ENCODE measurements at regions not wholly inside any gene's neighbourhood (a gene's known extent, or its start where the extent isn't known, plus 50 kb on each side); places are given as distances from the start of the nearest gene placed in this dataset.
"Not testable (repeated sequence)": the region's sequence is repeated elsewhere in the genome, so short reads cannot be mapped to it uniquely, and the experiment has no call there.

DNA sequence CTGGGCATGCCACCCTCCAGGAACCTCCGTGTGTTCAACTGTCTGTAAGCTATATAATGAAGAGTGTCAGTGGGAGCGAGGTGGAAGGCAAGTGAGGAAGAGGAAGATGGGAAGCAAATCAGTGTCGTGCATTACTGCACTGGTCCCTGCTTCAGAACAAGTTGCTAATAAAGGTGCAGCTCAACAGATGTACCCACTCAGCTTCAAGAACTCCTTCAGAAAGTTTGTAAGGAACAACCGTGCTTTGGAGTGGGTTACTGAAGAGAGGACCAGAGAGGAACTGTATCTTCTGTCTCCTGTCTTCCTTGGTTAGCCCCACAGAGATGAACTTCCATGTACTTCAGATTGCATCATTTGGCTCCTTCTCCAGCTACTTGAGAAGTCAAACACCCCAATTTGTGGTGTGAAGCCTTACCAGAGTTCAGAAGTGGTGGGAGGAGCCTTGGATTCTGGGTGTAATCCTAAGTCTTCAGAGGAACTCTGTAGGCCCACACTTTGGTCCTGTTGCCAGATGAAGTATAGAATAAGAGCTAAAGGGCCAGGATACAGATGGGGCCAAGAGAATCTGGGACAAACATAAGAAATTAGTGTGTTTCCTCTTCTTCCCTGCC, 290.5 kb upstream of the PROX1 start:
- Mint-ChIP-seq H3K36me3 (ENCODE audit: low read depth) (no peaks in the 10 kb centered on the region), H3K4me3 (no peak overlapping the region), H3K27ac (no peak overlapping the region), H3K4me1 (no peaks in the 10 kb centered on the region), H3K9me3 (no peaks in the 10 kb centered on the region), H3K27me3 (no peaks in the 10 kb centered on the region)
- DNase-seq, result no peak
- ChIA-PET POLR2A (no interaction called here), CTCF (no interaction called here)

DNA sequence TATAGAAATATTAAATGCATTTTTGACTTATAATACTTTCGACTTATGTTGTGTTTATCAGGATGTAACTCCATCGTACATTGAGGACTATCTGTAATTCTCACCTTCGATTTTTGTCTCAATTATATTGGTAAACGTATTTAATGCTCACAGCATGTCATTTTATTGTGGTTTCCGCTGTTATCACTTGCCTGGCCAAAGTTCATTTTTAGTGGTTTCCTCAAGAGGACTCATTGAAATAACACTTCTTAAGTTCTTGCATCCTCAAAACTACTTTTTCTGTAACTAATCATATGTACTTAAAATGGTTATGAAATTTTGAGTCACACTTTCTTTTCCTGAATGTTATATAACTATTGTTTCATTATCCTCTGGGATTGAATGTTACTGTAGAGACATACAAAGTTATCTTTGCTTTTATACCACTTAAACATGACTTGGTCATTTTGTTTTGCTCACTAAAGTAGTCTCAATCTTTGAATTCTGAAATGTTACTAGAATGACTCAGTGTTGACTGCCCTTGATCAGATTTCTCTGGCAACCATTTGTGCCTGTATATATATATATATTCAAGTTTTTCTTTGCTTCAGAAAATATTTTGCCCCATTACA, 289.6 kb upstream of the PROX1 start:
- no peak for DNase-seq
- no peak overlapping the region for H3K27ac Mint-ChIP-seq
- H3K27me3 Mint-ChIP-seq, result no peaks in the 10 kb centered on the region
- no peak overlapping the region for H3K4me3 Mint-ChIP-seq
- H3K4me1 Mint-ChIP-seq, result no peaks in the 10 kb centered on the region
- ChIA-PET POLR2A (no interaction called here), CTCF (no interaction called here)
- no peaks in the 10 kb centered on the region for H3K36me3 Mint-ChIP-seq (ENCODE audit: low read depth)
- H3K9me3 Mint-ChIP-seq, result no peaks in the 10 kb centered on the region

DNA sequence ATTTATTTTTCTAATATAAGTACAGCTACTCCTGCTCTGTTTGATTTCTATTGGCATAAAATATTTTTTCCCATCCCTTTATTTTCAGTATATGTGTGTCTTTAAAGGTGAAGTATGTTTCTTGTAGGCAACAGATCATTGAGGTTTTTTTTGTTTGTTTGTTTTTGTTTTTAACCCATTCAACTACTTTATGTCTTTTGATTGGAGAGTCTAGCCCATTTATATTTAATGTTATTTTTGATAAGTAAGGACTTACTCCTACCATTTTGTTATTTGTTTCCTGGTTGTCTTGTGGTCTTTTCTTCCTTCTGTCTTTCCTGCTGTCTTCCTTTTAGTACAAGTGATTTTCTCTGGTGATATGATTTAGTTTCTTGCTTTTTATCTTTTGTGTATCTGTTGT, 285.1 kb upstream of the PROX1 start:
- CTCF ChIA-PET, result no interaction called here
- POLR2A ChIA-PET, result no interaction called here

DNA sequence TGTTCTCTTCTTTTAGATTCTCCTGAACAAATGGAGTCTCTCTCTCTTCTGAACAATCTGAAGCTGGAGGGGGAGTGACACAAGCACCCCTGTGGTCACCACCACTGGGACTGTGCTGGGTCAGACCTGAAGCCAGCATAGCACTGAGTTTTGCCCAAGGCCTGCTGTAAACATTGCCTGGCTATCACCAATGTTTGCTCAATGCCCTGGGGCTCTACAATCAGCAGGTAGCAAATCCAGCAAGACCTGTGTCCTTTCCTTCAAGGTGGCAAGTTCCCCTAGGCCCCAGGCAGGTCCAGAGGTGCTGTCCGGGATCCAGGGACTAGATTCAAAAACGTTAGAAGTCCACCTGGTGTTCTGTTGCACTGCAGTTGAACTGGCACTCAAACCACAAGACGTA, 282.8 kb upstream of the PROX1 start:
- Mint-ChIP-seq H3K4me3 (no peak overlapping the region), H3K4me1 (no peaks in the 10 kb centered on the region), H3K36me3 (ENCODE audit: low read depth) (no peaks in the 10 kb centered on the region), H3K27me3 (no peaks in the 10 kb centered on the region), H3K9me3 (peaks cover 5% of the 10 kb centered on the region), H3K27ac (no peak overlapping the region)
- DNase-seq, result no peak
- POLR2A ChIA-PET, result no interaction called here
- CTCF ChIA-PET, result no interaction called here

More for the DNA sequence above, 285.1 kb upstream of the PROX1 start:
- H3K4me3 Mint-ChIP-seq, result no peak overlapping the region
- H3K36me3 Mint-ChIP-seq (ENCODE audit: low read depth), result no peaks in the 10 kb centered on the region
- H3K27ac Mint-ChIP-seq, result no peak overlapping the region
- no peaks in the 10 kb centered on the region for H3K4me1 Mint-ChIP-seq
- no peaks in the 10 kb centered on the region for H3K9me3 Mint-ChIP-seq
- no peak for DNase-seq
- no peaks in the 10 kb centered on the region for H3K27me3 Mint-ChIP-seq

DNA sequence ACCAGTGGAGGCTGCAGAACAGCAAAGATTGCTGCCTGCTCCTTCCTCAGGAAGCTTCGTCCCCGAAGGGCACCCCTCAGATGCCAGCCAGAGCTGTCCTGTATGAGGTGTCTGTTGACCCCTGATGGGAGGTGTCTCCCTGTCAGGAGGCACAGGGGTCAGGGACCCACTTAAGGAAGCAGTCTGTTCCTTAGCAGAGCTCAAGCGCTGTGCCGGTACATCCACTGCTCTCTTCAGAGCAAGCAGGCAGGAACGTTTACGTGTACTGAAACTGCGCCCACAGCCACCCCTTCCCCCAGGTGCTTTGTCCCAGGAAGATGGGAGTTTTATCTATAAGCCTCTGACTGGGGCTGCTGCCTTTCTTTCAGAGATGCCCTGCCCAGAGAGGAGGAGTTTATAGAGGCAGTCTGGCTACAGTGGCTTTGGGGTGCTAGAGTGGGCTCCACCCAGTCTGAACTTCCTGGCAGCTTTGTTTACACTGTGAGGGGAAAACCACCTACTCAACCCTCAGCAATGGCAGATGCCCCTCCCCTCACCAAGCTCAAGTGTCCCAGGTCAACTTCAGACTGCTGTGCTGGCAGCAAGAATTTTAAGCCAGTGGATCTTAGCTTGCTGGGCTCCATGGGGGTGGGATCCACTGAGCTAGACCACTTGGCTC, 275.8 kb upstream of the PROX1 start:
- H3K36me3 Mint-ChIP-seq (ENCODE audit: low read depth); H3K4me3 Mint-ChIP-seq; CTCF ChIA-PET; H3K27ac Mint-ChIP-seq; POLR2A ChIA-PET; DNase-seq; H3K4me1 Mint-ChIP-seq; H3K27me3 Mint-ChIP-seq: not testable (repeated sequence)
- H3K9me3 Mint-ChIP-seq, result peaks cover 11% of the 10 kb centered on the region

DNA sequence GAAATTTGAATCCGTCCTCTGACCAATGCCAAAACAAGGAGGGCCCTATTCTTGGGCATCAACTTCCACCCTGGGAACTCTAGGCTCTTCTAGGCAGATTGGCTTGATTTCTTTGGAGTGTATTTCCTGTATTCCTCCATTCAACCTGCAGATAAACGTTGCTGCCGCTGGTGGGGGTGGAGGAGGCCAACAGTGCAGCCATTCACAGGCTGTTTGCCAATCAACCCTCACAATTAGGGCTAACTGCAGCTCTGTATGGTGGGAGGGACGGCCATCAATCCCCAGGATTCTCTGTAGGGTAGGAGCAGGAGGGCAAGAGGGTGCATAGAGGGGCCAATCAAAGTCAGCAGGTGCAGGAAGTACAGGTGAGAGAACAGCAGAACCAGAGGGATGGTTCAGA, 273.1 kb upstream of the PROX1 start:
- no peak for DNase-seq
- H3K4me1 Mint-ChIP-seq, result no peaks in the 10 kb centered on the region
- no peak overlapping the region for H3K27ac Mint-ChIP-seq
- no peak overlapping the region for H3K4me3 Mint-ChIP-seq
- POLR2A ChIA-PET, result no interaction called here
- CTCF ChIA-PET, result no interaction called here
- peaks cover 6% of the 10 kb centered on the region for H3K9me3 Mint-ChIP-seq
- no peaks in the 10 kb centered on the region for H3K36me3 Mint-ChIP-seq (ENCODE audit: low read depth)
- no peaks in the 10 kb centered on the region for H3K27me3 Mint-ChIP-seq

DNA sequence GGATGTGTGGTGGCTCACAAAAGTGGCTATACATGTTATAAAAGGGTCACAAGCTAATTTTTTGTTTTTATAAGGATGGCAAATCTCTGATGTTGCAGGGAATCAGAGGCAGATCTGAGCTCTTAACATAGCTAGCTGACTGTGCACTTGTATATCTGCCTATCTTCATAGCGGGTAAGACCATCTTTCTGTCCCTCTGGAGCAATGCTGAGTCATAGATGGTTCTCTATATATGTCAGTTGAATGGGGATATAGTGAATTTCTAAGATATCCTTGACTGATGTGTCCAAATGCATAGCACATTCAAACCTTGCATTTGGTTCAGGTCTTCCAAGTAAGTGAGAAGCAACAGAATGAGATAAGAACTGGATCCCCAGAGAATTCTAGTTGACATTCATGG, 272.6 kb upstream of the PROX1 start:
- H3K4me1 Mint-ChIP-seq, result no peaks in the 10 kb centered on the region
- CTCF ChIA-PET, result no interaction called here
- POLR2A ChIA-PET, result no interaction called here
- H3K9me3 Mint-ChIP-seq, result peaks cover 7% of the 10 kb centered on the region
- no peak overlapping the region for H3K27ac Mint-ChIP-seq
- no peaks in the 10 kb centered on the region for H3K27me3 Mint-ChIP-seq
- H3K4me3 Mint-ChIP-seq, result no peak overlapping the region
- no peak for DNase-seq
- H3K36me3 Mint-ChIP-seq (ENCODE audit: low read depth), result no peaks in the 10 kb centered on the region

DNA sequence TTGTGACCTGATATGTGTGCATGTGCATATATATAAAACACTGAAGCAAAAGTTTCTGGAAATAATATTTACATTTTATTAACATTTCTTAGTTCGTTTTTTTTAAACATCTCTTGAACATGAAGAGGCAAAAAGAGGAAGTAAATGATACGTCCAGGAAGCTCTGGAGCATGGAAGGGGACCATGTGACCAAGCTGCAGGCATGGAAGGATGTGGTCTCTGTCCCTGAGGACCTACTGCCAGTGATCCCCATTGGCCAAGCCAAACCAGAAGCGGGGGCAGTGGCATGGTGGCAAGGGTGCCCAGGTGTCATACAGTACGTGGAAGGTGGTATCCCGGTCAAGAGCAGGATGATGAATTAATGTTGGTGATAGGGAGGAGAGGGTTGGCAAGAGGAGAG, 268.3 kb upstream of the PROX1 start:
- no peaks in the 10 kb centered on the region for H3K36me3 Mint-ChIP-seq (ENCODE audit: low read depth)
- H3K4me3 Mint-ChIP-seq, result no peak overlapping the region
- no peak for DNase-seq
- no peak overlapping the region for H3K27ac Mint-ChIP-seq
- POLR2A ChIA-PET, result no interaction called here
- H3K4me1 Mint-ChIP-seq, result no peaks in the 10 kb centered on the region
- CTCF ChIA-PET, result no interaction called here
- H3K9me3 Mint-ChIP-seq, result peaks cover 10% of the 10 kb centered on the region
- H3K27me3 Mint-ChIP-seq, result no peaks in the 10 kb centered on the region

DNA sequence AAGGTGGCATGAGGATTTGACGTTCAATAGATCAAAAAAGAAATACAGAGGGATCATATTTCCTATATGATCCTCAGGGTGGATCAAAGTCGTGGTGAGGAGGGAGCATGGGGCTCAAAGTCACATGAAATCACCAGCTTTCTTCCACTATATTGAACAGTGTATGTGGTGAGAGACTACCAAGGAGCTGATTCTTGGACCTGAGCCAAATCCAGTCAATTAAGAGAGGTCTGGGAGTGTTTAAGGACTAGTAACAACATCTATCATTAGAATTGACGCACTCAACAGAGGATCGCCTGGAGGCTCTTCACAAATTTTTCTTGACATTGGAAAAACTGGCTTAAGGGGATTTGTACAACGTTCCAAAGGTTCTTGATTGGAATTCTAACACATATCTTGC, 267.7 kb upstream of the PROX1 start:
- Mint-ChIP-seq H3K4me1 (no peaks in the 10 kb centered on the region), H3K9me3 (peaks cover 10% of the 10 kb centered on the region)

DNA sequence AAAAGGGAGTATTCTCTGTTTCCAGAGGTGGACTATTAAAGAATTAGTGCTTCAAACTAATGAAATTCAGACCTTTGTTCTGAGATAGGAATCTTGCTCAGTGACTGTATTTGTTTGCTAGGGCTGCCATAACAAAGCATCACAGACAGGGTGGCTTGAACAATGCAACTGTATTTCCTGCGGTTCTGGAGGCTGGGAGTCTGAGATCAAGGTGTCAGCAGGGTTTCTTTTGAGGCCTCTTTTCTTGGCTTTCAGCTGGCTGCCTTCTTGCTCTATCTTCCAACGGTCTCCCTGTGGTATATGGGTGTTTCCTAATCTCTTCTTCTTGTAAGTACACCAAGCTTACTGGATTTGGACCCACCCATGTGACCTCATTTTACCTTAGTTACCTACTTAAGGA, 264.6 kb upstream of the PROX1 start:
- POLR2A ChIA-PET, result no interaction called here
- Mint-ChIP-seq H3K36me3 (ENCODE audit: low read depth) (no peaks in the 10 kb centered on the region), H3K9me3 (peaks cover 10% of the 10 kb centered on the region), H3K4me3 (no peak overlapping the region), H3K27ac (no peak overlapping the region), H3K4me1 (no peaks in the 10 kb centered on the region), H3K27me3 (no peaks in the 10 kb centered on the region)
- DNase-seq, result no peak
- CTCF ChIA-PET, result no interaction called here

More for the DNA sequence above, 267.7 kb upstream of the PROX1 start:
- H3K4me3 Mint-ChIP-seq, result no peak overlapping the region
- ChIA-PET POLR2A (no interaction called here), CTCF (no interaction called here)
- H3K27me3 Mint-ChIP-seq, result no peaks in the 10 kb centered on the region
- no peaks in the 10 kb centered on the region for H3K36me3 Mint-ChIP-seq (ENCODE audit: low read depth)
- H3K27ac Mint-ChIP-seq, result no peak overlapping the region
- DNase-seq, result no peak

DNA sequence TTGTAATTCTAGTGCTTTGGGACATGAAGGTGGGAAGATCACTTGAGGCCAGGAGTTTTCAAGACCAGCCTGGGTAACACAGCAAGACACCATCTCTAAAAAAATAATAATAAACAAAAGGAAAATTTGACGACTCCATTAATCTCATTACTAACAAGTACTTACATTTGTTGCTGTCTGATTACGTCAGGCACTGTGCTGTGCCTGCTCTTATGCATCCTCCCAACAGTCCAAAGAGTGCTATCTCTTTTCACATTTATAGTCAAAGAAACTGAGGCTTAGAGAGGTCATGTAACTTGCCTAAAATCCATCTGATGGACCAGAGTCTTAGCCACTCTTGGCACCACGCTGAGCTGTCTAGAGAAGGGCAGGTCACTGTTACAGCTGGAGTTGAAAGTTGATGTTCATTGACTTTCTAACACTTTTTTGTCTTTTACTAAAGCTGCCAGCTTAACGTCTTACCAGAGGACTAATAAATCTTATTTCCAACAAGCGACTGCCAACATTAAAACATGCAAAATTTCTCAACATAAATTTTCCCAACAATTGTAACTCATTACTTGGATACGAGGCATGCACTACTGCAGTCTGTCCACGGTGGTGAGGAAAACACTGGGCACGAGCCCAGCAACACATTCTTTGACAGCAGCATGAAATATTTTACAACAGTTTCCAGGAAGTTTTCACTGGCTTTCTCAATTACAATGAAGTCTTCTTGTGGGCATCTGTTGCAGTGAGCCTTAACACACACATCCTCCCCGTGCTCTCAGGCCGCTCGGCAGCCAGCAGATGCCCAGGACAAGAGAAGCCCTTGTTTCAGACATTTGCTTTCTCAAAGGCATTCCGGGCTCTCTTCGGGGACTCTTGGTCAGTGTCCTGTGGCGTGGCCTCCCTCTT, 262.9 kb upstream of the PROX1 start:
- H3K27ac Mint-ChIP-seq, result no peak overlapping the region

DNA sequence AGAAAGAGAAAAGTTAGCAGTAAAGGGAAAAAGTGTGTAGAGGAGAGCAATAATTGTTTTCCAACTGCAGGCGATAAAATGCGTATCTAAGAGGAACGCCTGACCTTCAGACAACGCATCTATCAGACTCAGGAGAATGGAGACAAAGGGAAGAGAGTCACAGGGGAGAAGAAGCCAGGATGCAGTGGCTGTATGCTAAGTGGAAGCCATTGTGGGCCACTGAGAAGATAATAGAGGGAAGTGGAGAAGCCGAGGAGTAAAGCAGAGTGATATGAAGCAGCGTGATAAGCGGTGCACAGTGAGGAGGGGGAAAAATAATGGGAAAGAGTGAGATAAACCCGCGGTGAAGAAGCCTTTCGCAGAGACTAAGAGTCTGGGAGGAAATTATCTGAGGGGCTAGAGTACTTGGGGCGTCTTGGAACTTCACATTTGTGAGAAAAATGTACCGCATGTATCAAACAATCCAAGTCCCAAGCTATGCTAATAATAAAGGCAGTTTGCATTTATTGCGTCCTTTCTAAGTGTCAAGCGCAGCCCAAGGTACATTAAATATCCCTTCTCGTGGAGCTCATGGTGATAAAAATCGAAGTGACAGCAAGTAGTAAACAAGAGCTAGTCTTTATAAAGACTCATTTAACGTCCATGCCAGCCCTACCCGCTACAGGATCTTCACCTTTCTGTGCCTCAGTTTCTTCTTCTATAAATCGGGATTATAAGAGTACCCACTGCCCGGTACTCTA, 259.8 kb upstream of the PROX1 start:
- no peak for DNase-seq
- Mint-ChIP-seq H3K27me3 (no peaks in the 10 kb centered on the region), H3K36me3 (ENCODE audit: low read depth) (no peaks in the 10 kb centered on the region), H3K27ac (no peak overlapping the region), H3K9me3 (no peaks in the 10 kb centered on the region), H3K4me3 (no peak overlapping the region), H3K4me1 (no peaks in the 10 kb centered on the region)
- CTCF ChIA-PET, result no interaction called here
- POLR2A ChIA-PET, result no interaction called here

More for the DNA sequence above, 262.9 kb upstream of the PROX1 start:
- Mint-ChIP-seq H3K4me3 (no peak overlapping the region), H3K4me1 (no peaks in the 10 kb centered on the region), H3K36me3 (ENCODE audit: low read depth) (no peaks in the 10 kb centered on the region), H3K27me3 (no peaks in the 10 kb centered on the region), H3K9me3 (peaks cover 10% of the 10 kb centered on the region)
- no peak for DNase-seq
- ChIA-PET CTCF (no interaction called here), POLR2A (no interaction called here)
